SU-DHL-6 (cell line): ENCODE measurements at regions not wholly inside any gene's neighbourhood (a gene's known extent, or its start where the extent isn't known, plus 50 kb on each side); places are given as distances from the start of the nearest gene placed in this dataset.

Experiments used
- H2AFZ ChIP-seq: fragments of 200-600 bp; sonication (generic); 2 replicates; pipeline ENCODE4 v1.6.1; 2014; ENCODE audit warnings: low read depth, mild to moderate bottlenecking, moderate library complexity, mixed read lengths, antibody characterized with exemption, low read length; ENCODE audit not compliant: severe bottlenecking
- H3F3A ChIP-seq: fragments of 200-600 bp; shearing (Covaris generic); 2 replicates; pipeline ENCODE4 v1.6.0; 2016; ENCODE audit warnings: antibody characterized with exemption, mild to moderate bottlenecking; ENCODE audit not compliant: insufficient read depth
- H3K27ac ChIP-seq: fragments of 200-600 bp; sonication (generic); 2 replicates; pipeline ENCODE4 v1.5.1; 2016; ENCODE audit warnings: low read depth, mild to moderate bottlenecking, low read length, moderate library complexity, mixed read lengths
- H3K27me3 ChIP-seq: fragments of 200-600 bp; sonication (generic), shearing (Covaris generic); 2 replicates; pipeline ENCODE4 v1.6.0; 2014; ENCODE audit warnings: mild to moderate bottlenecking, low read length
- H3K36me3 ChIP-seq: fragments of 200-600 bp; sonication (generic); 2 replicates; pipeline ENCODE4 v1.6.1; 2014; ENCODE audit warnings: mild to moderate bottlenecking, low read length, mixed read lengths
- H3K4me2 ChIP-seq: fragments of 300-600, 200-600 bp; shearing (Covaris generic), sonication (generic); 2 replicates; pipeline ENCODE4 v1.6.0; 2014; ENCODE audit warnings: low read length, low read depth, mild to moderate bottlenecking; ENCODE audit not compliant: poor library complexity, severe bottlenecking
- H3K4me3 ChIP-seq: fragments of 200-600 bp; sonication (generic); 2 replicates; pipeline ENCODE4 v1.5.1; 2014; ENCODE audit warnings: antibody characterized with exemption, low read length, mild to moderate bottlenecking, mixed read lengths; ENCODE audit not compliant: insufficient read depth, poor library complexity, severe bottlenecking
- H3K79me2 ChIP-seq: fragments of 200-600 bp; sonication (generic); 2 replicates; pipeline ENCODE4 v1.6.1; 2014; ENCODE audit warnings: mild to moderate bottlenecking, low read length, moderate library complexity; ENCODE audit not compliant: insufficient read depth
- H3K9ac ChIP-seq: fragments of 200-600 bp; sonication (generic); 2 replicates; pipeline ENCODE4 v1.7.0; 2014; ENCODE audit warnings: mild to moderate bottlenecking, low read length
- H3K9me2 ChIP-seq: fragments of 200-600 bp; sonication (generic); replicated peaks from 2 replicates; pipeline ENCODE4 v1.6.1; 2014; ENCODE audit warnings: low read length; ENCODE audit not compliant: insufficient read depth
- H3K9me3 ChIP-seq: fragments of 200-600 bp; sonication (generic); 2 replicates; pipeline ENCODE4 v1.6.1; 2014; ENCODE audit warnings: low read length, mixed read lengths; ENCODE audit not compliant: insufficient read depth
- H4K20me1 ChIP-seq: fragments of 200-600 bp; sonication (generic); 2 replicates; pipeline ENCODE4 v1.6.1; 2014; ENCODE audit warnings: low read depth, mild to moderate bottlenecking, antibody characterized with exemption, low read length, moderate library complexity, mixed read lengths
- EZH2phosphoT487 ChIP-seq: fragments of 200-600 bp; sonication (generic), shearing (Covaris generic); conservative IDR thresholded peaks from 2 replicates; pipeline ENCODE4 v1.6.1; 2018; ENCODE audit warnings: mild to moderate bottlenecking, antibody characterized with exemption, low read length, moderate library complexity, mixed read lengths
- TF ChIP-seq, protein P1 (sequence below): fragments of 200-600 bp; sonication (generic); IDR thresholded peaks from one replicate; pipeline ENCODE4 v1.5.1; 2017; ENCODE audit warnings: antibody characterized with exemption, mild to moderate bottlenecking, low read length, moderate library complexity; ENCODE audit not compliant: insufficient read depth, poor library complexity, severe bottlenecking

DNA sequence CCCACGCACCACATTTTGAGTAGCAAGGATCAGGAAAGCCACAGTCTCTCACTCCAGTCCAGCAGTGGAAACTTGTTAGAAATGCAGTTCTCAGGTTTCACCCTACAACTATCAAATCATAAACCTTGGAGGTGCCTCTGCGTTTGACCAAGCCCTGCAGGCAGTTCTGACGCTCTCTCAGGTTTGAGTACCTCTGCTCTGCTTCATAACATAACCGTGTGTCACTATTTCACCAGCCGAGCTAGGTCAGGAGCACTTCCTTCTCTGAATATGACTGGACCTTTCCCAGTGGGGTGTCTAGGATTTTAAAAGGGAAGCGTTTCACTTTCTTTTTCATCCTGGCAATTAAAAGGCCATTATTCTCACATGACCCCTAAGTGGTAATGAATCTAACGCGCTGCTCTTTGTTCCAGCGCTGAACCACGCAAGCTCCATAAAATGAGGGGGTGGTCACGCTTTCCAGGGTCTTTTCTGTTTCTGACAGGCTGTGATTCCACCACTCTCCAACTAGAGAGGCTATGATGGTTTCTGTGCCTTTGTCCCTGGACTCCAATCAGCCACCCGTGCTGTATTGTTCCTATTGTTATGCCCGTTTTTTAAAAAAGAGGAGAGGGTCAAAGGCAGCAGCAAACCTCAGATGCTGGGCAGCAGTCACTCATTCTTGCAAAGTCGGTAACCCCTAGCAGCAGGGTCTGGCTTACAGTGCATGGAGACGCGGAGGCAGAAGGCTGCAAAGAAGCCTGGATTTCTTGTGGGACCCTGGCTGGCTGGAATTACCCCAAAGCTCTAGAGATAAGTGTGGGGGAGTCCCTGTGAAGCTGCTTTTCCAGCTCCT, 75.2 kb upstream of the CTNNA2 start:
- Histone ChIP-seq H3K79me2 (no peaks in the 10 kb centered on the region), H3K9ac (no peak overlapping the region), H3K9me2 (no peaks in the 10 kb centered on the region), H3F3A (no peaks in the 10 kb centered on the region), H3K9me3 (no peaks in the 10 kb centered on the region), H3K27ac (no peak overlapping the region), H3K4me2 (no peak overlapping the region), H3K4me3 (no peak overlapping the region), H3K36me3 (no peaks in the 10 kb centered on the region), H4K20me1 (no peaks in the 10 kb centered on the region), H2AFZ (no peak overlapping the region), H3K27me3 (no peaks in the 10 kb centered on the region)
- no peak for TF ChIP-seq EZH2phosphoT487
- TF ChIP-seq, protein P1, sequence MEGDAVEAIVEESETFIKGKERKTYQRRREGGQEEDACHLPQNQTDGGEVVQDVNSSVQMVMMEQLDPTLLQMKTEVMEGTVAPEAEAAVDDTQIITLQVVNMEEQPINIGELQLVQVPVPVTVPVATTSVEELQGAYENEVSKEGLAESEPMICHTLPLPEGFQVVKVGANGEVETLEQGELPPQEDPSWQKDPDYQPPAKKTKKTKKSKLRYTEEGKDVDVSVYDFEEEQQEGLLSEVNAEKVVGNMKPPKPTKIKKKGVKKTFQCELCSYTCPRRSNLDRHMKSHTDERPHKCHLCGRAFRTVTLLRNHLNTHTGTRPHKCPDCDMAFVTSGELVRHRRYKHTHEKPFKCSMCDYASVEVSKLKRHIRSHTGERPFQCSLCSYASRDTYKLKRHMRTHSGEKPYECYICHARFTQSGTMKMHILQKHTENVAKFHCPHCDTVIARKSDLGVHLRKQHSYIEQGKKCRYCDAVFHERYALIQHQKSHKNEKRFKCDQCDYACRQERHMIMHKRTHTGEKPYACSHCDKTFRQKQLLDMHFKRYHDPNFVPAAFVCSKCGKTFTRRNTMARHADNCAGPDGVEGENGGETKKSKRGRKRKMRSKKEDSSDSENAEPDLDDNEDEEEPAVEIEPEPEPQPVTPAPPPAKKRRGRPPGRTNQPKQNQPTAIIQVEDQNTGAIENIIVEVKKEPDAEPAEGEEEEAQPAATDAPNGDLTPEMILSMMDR, result no peak

DNA sequence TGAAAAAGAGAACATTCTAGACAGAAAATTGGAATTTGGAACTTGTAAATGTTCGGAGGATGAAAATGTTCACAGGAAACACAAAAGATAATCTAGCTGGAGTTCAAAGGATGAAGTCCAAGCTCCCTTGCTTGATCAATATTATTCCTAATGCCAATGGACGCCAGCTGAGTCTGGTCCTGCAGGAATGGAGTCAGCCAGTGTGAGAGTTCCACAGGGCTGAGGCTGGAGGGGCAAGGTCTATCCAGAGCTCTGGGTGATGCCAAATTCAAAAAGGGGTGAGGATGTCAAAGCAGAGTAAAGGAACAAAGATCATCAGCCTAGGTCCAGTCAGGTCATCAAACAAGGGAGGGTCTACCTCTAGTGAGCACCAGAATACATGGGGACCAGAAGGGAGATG, 78.5 kb upstream of the CTNNA2 start:
- no peak overlapping the region for H3K4me2 ChIP-seq

DNA sequence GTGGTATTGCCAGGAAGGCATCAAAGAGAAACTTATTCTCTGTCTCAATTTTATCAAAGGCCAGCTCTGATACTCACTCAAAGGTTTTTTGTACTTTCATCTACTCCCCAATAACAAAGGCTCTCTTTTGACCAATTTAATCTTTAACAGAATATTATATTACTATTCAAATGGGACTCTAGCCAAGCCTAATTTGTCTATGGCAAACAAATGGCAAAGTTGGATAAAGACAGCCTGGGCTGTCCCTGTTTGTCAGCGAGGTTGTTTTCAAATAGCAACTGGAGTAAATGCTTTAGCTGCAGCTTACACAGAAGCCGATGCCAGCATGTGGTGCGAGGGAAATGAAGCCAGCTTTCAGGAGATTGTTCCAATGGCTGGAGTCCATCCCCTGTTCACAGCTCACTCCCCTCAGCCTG, 80.1 kb upstream of the CTNNA2 start:
- no peaks in the 10 kb centered on the region for H3K9me3 ChIP-seq
- H3K4me2 ChIP-seq, result no peak overlapping the region
- H3K9ac ChIP-seq, result no peak overlapping the region
- H3F3A ChIP-seq, result no peaks in the 10 kb centered on the region
- H3K79me2 ChIP-seq, result no peaks in the 10 kb centered on the region
- H3K9me2 ChIP-seq, result no peaks in the 10 kb centered on the region
- no peak overlapping the region for H3K4me3 ChIP-seq
- TF ChIP-seq, protein P1, result no peak
- no peak for TF ChIP-seq EZH2phosphoT487
- no peaks in the 10 kb centered on the region for H4K20me1 ChIP-seq
- H3K36me3 ChIP-seq, result no peaks in the 10 kb centered on the region
- no peak overlapping the region for H3K27ac ChIP-seq
- no peak overlapping the region for H2AFZ ChIP-seq
- H3K27me3 ChIP-seq, result no peaks in the 10 kb centered on the region

More for the DNA sequence above, 78.5 kb upstream of the CTNNA2 start:
- H3K9me3 ChIP-seq, result no peaks in the 10 kb centered on the region
- H3K4me3 ChIP-seq, result no peak overlapping the region
- H3K27me3 ChIP-seq, result no peaks in the 10 kb centered on the region
- H3K79me2 ChIP-seq, result no peaks in the 10 kb centered on the region
- no peak overlapping the region for H3K9ac ChIP-seq
- H3K9me2 ChIP-seq, result no peaks in the 10 kb centered on the region
- no peaks in the 10 kb centered on the region for H3F3A ChIP-seq
- no peak overlapping the region for H2AFZ ChIP-seq
- H3K36me3 ChIP-seq, result no peaks in the 10 kb centered on the region
- H3K27ac ChIP-seq, result no peak overlapping the region
- H4K20me1 ChIP-seq, result no peaks in the 10 kb centered on the region
- TF ChIP-seq, protein P1, result no peak
- TF ChIP-seq EZH2phosphoT487, result no peak
